CD4-positive, alpha-beta T cell treated with Interferon gamma for 1 hour (primary cell): ENCODE measurements at regions not wholly inside any gene's neighbourhood (a gene's known extent, or its start where the extent isn't known, plus 50 kb on each side); places are given as distances from the start of the nearest gene placed in this dataset.

ENCODE experiments used
- DNase-seq: peaks from one replicate; pipeline ENCODE4 v3.0.0-alpha.2; 2020

GRCh38 chr22:26974914-26975803 lies 317.8 kb downstream of the MIAT start:
- no peak for DNase-seq

DNA sequence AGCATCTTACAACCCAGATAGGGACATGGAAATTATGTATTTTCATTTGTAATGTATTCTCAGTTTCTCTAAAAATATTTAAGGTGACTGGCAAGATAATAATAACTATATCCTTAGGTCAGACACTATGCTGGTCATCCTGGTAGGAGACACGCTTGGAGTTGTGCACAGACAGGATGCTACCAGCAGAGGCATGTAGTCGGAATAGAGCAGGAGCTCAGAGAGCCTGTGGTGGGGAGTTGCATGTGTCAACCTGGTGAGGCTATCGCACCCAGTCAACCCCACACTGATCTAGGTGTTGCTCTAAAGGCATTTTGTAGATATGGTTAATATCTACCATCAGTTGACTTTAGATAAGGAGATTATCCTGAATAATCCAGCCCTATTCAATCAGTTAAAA lies 318.5 kb downstream of the MIAT start:
- DNase-seq = no peak

DNA sequence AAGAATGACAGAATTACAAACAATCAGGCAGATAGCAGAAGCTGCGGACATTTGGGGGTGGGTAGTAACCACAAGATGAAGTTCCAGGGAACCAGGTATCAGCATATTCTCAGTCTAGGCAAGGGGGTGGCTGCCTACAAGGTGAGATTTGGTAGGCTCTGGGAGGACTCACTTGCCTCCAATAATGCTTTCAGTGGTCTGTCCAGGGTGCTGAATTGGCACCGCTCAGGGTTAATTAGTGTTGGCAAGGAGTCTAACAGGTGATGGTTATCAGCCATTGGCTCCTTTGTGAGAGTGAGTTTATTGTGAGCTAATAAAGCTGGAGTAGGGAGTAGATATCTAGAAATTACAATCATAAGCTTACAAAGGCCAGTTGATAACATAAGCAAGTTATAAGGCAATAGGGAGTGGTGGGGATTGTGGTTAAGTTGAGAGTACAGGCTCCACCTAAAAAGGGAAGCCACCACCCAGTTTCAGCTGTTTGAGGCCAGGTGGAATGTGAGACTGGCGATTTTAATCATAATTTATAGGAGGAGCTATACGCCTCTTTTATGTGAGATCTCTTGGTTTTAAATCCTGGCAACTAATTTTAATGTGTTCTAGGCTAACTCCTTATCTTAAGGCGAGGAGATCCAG lies 320.5 kb downstream of the MIAT start:
- no peak for DNase-seq

- DNase-seq = no peak
Observed at GRCh38 chr22:26979294-26979693, 321.9 kb downstream of the MIAT start.

- no peak for DNase-seq
Observed at GRCh38 chr22:26981111-26981510, 323.7 kb downstream of the MIAT start.

DNA sequence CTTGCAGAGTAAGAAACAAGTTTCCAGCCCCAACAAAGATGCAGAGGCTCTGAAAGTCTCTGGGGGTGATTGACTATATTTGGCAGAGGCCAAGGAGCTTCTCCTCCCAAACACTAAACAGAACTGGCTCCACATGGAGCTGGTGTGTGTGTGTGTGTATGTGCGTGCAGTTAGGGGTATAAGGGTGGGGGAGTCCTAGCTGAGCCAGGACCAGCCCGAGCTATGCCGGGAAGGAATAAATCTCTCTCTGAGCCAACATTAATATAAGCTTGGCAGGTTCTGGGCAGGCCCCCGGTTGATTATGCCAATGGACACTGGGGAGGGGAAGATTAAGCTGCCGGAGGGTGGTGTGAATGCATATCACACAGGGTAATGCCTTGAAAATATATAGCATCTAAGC lies 324.2 kb downstream of the MIAT start:
- DNase-seq = no peak

GRCh38 chr22:26983311-26983710 lies 325.9 kb downstream of the MIAT start:
- no peak for DNase-seq

GRCh38 chr22:26985206-26985605 lies 327.8 kb downstream of the MIAT start:
- DNase-seq = no peak

GRCh38 chr22:26985931-26986782 lies 328.8 kb downstream of the MIAT start:
- no peak for DNase-seq

DNA sequence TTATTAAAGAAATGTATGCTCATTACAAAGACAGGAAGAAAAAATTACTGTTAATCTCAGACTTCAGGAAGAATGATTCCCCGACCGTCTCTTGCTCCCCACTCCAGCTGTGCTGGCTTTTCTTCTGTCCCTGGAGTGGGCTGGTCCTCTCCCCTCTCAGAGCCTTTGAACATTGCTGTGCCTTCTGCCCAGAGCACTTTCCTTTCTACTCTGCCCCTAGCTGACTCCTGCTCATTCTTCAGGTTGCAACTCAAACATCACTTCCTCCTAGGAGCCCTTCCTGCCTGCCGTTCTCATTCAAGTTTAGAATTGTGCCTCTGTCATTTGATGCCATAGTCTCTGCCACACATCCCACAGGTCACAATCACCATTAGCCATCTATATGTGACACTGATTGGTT lies 329.5 kb downstream of the MIAT start:
- no peak for DNase-seq

DNA sequence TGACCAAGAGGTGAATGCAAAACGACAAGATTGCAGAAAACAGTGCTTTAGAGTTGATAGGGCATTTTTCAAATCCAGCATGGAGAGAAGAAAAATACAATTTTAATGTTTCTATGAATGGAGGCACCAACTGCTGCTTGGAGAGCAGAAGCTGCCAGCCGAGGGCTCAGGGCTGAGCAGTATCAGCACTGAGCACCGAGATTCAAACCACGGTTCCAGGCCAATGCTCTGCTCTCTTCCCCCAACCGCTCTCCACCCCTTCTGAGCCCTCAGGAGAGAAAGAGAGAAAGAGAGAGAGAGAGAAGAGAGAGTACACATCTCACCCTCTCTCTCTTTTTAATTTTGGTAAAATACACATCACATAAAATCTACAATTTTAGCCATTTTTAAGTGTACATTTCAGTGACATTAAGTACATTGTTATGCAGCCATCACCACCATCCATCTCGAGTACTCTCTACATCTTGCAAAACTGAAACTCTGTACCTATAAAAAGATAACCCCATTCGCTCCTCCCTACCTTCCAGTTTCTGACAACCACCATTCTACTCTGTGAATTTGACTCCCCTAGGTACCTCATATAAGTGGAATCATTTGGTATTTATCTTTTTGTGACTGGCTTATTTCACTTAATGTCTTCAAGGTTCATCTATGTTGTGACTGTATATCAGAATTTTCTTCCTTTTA lies 333.3 kb downstream of the MIAT start:
- DNase-seq = no peak

- no peak for DNase-seq
Observed at GRCh38 chr22:26992556-26992955, 335.2 kb downstream of the MIAT start.

GRCh38 chr22:26993886-26994285 lies 336.5 kb downstream of the MIAT start:
- DNase-seq = no peak

DNA sequence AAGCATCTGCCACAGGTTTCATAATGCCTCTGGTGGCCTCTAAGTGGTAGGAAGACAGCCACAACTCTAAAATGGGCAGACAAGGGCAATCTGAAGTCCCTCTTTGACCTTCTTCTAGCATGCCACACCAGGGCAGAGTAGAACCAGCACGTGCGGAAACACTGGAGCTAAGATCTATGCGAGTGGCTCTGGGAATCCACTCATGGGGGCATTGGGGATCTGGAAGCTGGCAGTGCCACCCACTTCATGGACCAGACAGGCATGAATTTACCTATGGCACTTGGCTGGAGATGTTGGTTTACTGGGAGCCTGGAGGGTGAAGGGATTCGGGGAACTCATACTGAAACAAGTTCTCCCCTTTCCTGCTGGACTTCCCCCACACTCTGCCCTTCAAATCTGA lies 337.4 kb downstream of the MIAT start:
- no peak for DNase-seq

- no peak for DNase-seq
Observed at GRCh38 chr22:26995235-26995634, 337.8 kb downstream of the MIAT start.

- no peak for DNase-seq
Observed at GRCh38 chr22:26996154-26996553, 338.8 kb downstream of the MIAT start.

DNA sequence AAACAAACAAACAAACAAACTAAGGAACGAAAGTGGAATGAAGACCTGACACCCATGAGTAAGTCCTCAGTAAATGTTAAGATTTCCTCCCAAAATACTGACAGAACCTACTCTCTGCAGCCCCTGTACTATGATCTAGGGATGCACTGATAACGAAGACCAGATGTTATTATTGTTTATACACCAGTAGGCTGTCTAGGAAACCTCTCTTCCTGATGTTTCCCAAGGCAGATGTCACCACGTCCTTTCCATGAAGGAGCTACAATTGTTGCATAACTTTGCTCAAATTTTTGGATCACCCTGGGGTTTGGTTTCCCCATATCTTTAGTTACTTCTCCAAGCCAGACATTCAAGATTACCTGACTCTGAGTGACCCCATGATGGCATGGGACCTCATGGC lies 340.7 kb downstream of the MIAT start:
- DNase-seq = no peak

GRCh38 chr22:26998716-26999115 lies 341.3 kb downstream of the MIAT start:
- no peak for DNase-seq

GRCh38 chr22:27003297-27003696 lies 345.9 kb downstream of the MIAT start:
- no peak for DNase-seq

DNA sequence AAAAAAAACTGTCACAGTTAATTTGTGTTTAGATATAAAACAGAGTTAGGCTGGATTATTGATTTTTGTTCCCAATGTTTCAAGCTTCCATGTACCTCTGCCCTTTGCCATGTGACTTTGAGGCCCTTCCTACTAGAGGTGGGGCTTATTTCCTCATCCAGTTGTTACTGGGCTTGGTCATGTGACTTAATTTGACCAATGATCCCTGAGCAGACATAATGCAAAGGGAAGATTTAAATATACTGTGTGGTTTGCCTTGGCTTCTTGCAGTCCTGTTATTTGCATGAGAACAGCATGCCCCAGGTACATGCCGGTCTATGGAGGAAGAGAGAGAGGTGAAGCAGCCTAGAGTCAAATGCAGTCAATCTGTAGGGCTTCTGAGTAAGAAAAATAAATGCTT lies 347.0 kb downstream of the MIAT start:
- no peak for DNase-seq

GRCh38 chr22:27008454-27008853 lies 351.1 kb downstream of the MIAT start:
- no peak for DNase-seq

DNA sequence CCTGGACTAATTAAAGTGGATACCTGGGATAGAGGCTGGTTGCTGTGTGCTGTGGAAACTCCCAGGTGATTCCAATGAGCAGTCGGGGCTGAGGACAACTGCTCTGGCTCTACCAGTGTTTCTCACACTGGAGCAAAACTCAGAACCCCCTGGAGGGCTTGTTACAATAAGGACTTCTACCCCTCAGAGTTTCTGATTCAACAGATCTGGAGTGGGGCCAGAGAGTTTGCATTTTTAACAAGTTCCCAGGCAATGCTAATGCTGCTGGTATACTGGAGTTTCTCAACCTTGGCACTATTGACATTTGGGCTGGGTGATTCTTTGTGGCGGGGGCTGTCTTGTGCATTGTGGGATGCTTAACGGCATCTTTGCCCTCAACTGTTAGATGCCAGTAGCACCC lies 353.7 kb downstream of the MIAT start:
- DNase-seq = no peak

DNA sequence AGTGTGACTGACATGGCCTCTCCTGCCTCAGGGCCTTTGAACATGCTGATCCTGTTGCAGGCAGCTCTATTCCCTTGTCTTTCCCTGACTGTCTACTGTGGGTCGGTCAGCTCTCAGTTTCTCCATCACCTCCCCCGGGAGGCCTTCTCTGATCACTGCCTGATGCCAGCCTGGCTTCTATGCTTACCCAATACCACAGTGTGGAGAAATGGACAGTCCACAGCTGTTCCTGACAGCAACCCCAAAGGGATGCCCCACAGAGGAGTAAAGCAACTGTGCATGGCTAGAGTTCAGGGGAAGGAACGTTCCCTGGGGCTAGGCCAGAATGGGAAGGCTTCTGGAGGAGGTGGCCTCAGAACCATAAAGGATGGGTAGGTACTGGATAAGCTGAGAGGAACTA lies 354.3 kb downstream of the MIAT start:
- no peak for DNase-seq
